Astrocyte of the spinal cord (primary cell): ENCODE measurements at regions not wholly inside any gene's neighbourhood (a gene's known extent, or its start where the extent isn't known, plus 50 kb on each side); places are given as distances from the start of the nearest gene placed in this dataset.

Source experiments
- DNase-seq: peaks from one replicate; pipeline ENCODE4 v3.0.0; 2011; ENCODE audit warnings: low read depth, low spot score
- H3K4me3 ChIP-seq: 2 replicates; pipeline ENCODE4 v1.5.1; 2011; ENCODE audit warnings: low read depth, mild to moderate bottlenecking, low read length, moderate library complexity
- in situ Hi-C: cut with HindIII; loops from 2 replicates; pipeline ENCODE4 v1.10.0; 2017; ENCODE audit warnings: low sequenced_read_pairs
- TF ChIP-seq, protein P1 (sequence below): IDR thresholded peaks from 2 replicates; pipeline ENCODE4 v1.5.1; 2012; ENCODE audit warnings: low read depth, mild to moderate bottlenecking, low read length, inconsistent platforms

DNA sequence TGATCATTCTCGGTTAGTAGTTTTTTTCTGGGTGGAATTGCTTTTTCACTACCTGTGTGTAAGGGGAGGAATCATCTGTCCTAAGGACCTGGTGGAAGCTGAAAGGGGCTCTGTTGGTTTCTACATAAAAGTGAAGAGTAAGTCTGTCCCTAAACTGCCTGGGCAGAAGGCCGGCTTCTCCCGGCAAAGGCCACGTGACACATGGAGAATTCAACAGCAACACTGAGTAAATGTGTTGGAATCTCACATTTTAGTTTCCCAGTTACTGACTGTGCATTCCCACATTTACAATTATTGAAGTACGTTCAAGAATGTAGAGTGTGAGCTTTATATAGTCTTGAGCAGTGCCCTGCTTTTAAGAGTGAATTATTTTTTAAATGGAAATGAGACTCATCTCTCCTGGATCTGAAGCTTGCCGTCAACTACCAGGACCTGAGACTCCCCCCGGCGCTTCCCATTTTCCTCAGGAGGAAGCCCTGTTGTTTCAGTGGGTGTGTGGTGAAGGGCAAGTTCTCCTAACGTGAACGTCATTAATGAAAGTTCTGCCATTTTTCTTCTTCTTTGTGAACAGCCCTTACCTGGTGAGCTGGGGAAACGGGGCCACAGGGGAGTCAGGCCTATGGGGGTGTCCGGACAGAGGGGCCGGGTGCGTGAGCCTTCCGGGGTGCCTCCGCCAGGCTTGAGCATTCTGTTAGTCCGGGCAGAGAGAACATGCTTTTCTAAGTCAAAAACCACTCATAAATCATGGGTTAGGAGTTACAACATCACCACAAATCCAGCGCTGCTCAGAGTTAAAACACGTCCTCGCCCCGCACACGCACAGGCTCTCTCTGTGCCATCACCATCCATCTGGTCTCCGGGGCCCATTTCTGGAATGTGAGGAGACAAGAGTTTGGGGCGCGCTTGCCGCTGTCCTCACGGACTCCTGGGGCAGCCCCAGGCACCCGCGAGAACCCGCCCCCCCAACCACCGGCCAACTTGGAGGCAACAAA, 56.6 kb upstream of the SMOC2 start:
- TF ChIP-seq, protein P1, sequence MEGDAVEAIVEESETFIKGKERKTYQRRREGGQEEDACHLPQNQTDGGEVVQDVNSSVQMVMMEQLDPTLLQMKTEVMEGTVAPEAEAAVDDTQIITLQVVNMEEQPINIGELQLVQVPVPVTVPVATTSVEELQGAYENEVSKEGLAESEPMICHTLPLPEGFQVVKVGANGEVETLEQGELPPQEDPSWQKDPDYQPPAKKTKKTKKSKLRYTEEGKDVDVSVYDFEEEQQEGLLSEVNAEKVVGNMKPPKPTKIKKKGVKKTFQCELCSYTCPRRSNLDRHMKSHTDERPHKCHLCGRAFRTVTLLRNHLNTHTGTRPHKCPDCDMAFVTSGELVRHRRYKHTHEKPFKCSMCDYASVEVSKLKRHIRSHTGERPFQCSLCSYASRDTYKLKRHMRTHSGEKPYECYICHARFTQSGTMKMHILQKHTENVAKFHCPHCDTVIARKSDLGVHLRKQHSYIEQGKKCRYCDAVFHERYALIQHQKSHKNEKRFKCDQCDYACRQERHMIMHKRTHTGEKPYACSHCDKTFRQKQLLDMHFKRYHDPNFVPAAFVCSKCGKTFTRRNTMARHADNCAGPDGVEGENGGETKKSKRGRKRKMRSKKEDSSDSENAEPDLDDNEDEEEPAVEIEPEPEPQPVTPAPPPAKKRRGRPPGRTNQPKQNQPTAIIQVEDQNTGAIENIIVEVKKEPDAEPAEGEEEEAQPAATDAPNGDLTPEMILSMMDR, result no peak
- in situ Hi-C loops, result no loop called here
- no peak overlapping the region for H3K4me3 ChIP-seq
- no peak for DNase-seq

- no peak for DNase-seq
- in situ Hi-C loops, result no loop called here
- no peak overlapping the region for H3K4me3 ChIP-seq
- TF ChIP-seq, protein P1, result no peak
These were observed 55.8 kb upstream of the SMOC2 start for GRCh38 chr6:168385037-168385759.

GRCh38 chr6:168385858-168386735, 54.9 kb upstream of the SMOC2 start:
- in situ Hi-C loops, result no loop called here
- DNase-seq, result no peak
- TF ChIP-seq, protein P1, result no peak
- no peak overlapping the region for H3K4me3 ChIP-seq

- TF ChIP-seq, protein P1, result no peak
- no peak overlapping the region for H3K4me3 ChIP-seq
- in situ Hi-C loops, result no loop called here
- no peak for DNase-seq
These were observed 54.0 kb upstream of the SMOC2 start for GRCh38 chr6:168386973-168387372.

GRCh38 chr6:168387426-168387825, 53.6 kb upstream of the SMOC2 start:
- no peak for DNase-seq
- no peak overlapping the region for H3K4me3 ChIP-seq
- in situ Hi-C loops, result no loop called here
- TF ChIP-seq, protein P1, result no peak

GRCh38 chr6:168387911-168388310, 53.1 kb upstream of the SMOC2 start:
- no peak for DNase-seq
- in situ Hi-C loops, result no loop called here
- no peak overlapping the region for H3K4me3 ChIP-seq
- TF ChIP-seq, protein P1, result no peak
